IPS-NIHi7 (cell line): ENCODE measurements at regions not wholly inside any gene's neighbourhood (a gene's known extent, or its start where the extent isn't known, plus 50 kb on each side); places are given as distances from the start of the nearest gene placed in this dataset.

Source experiments
- DNase-seq: peaks from one replicate; pipeline ENCODE4 v3.0.0; 2012; ENCODE audit warnings: mixed read lengths; ENCODE audit errors: extremely low spot score

- no peak for DNase-seq
These were observed 56.0 kb upstream of the SUCLG2 start for GRCh38 chr3:67710396-67710795.

DNA sequence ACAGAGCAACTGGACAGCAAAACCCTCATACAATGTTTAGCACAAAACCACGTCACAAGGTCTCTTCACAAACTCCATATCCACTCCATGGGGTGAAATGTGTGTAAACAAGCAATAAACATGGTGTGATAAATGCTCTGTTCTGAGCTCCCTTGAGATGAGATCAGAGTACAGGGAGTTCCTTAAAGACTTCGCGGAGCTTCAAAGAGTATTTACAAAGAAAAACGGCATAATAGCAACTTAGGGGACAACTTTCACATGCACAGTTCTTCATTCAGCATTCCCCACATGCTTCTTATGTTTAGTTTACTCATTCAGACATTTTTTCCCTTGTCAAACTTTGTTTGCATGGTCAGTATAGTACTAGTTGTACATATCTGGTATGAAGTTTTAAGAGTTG, 52.5 kb upstream of the SUCLG2 start:
- no peak for DNase-seq

- no peak for DNase-seq
These were observed 49.9 kb upstream of the SUCLG2 start for GRCh38 chr3:67704322-67704721.
